GM18499 (cell line): ENCODE measurements at regions not wholly inside any gene's neighbourhood (a gene's known extent, or its start where the extent isn't known, plus 50 kb on each side); places are given as distances from the start of the nearest gene placed in this dataset.

ENCODE experiments used
- ATAC-seq: cut with Tn5 transposase; IDR thresholded peaks from one replicate; pipeline ENCODE4 v1.9.1; 2021; ENCODE audit warnings: moderate number of reproducible peaks; ENCODE audit not compliant: insufficient read depth, unreplicated experiment

GRCh38 chr13:62084728-62085127, 669.1 kb upstream of the PCDH20 start:
- no peak for ATAC-seq

DNA sequence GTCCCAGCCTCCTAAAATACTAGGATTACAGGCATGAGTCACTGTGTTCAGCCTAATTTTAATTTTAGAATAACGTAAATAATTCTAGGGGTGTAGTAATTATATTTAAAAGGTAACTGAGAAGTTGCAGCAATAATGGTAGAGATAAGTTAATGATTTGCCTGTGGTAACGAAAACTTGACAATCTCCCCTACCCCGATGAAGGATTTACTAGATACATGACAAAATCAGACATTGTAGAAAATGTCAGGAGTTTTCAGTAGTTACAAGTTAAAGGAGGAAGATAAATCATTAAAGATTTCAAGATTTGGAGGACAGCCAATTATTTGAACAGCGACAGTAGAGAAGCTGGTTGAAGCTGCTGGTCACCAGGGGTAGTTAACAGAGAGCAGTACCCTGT, 652.2 kb upstream of the PCDH20 start:
- ATAC-seq: no peak

- ATAC-seq: no peak
These were observed 649.4 kb upstream of the PCDH20 start for GRCh38 chr13:62065016-62065415.

DNA sequence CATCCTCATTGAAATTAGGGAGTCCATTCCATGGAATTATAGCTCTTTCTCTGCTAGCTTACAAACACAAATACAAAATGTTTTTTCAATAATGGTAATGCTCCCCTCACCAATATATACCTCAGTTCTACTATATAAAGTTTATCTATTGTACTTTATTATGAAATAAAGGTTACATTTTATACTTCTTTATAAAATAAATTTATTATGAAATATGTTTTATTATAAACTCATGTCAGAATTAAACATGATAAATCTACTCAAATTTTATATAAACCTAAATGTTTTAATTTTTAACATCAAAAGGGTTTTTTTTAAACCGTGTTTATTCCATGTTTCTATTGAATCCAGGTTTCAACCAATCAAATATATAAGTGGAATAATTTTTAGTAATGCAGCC, 646.1 kb upstream of the PCDH20 start:
- no peak for ATAC-seq

GRCh38 chr13:62060570-62060969, 644.9 kb upstream of the PCDH20 start:
- ATAC-seq: no peak

- ATAC-seq: no peak
These were observed 641.6 kb upstream of the PCDH20 start for GRCh38 chr13:62057286-62057685.

DNA sequence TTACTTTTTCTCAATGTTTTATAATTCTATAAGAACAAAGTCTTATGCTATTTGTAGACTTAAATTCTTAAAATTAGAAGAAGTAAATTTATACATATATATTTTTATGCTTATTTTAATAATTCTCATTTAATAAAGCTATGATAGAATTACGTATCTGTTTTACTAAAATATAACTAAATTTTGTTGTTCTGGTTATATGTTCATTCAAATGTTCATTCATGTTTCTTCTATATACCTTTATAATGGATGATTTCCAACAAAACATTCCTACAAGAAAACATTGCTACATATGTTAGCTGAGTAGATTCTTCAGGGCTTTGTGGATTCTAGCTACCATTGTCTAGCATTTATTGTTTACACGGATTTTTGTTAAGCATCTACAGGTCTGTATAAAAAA, 634.3 kb upstream of the PCDH20 start:
- ATAC-seq: no peak

DNA sequence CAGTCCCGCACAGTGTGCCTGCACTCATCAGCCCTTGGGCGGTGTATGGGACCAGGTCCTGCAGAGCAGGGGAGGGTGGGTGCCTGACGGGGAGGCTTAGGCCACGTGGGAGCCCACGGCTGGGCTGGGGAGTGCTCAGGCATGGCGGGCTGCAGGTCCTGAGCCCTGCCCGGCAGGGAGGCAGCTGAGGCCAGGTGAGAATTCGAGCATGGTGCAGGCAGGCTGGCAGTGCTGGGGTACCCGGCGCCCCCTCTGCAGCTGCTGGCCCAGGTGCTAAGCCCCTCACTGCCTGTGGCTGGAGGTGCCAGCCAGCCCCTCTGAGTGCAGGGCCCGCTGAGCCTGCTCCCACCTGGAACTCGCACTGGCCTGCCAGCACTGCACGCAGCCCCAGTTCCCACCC, 630.9 kb upstream of the PCDH20 start:
- no peak for ATAC-seq

GRCh38 chr13:62043600-62043999, 628.0 kb upstream of the PCDH20 start:
- ATAC-seq: no peak

DNA sequence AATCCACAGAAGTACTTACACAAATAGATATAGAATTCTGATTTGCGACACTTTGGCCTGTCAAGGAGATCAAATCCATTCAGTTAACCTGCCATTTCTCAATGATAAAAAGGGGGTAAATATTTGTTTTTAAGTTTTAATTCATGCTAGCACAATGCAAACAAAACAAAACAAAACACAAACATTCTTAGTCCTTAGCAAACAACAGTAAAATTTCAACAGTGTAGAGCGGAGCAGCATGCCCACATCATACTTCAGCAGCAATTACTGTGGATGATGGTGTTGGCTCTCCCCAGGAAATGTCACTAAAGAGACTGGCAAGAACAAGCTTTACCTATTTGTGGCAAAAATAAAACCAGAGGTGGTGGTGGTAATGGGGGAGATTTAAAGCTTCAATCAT, 625.2 kb upstream of the PCDH20 start:
- ATAC-seq: no peak

- no peak for ATAC-seq
These were observed 624.4 kb upstream of the PCDH20 start for GRCh38 chr13:62040078-62040477.

DNA sequence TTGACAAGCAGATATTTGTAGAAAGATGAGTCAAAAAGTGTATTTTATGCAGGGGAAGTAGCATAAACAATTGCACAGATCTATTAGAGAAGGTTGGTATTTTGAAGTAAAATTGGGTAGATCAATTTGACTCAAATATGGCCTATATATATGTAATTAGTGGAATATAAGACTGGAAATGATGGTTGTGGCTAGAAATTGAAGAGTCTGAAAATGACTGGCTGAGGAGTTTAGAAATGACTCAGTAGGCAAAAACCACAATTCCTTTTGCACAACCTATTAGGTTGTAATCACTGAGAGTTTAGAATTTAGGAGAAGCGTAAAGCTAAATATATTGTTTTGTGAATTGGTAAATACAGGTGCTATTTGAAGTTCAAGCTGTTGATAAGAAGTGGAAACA, 622.6 kb upstream of the PCDH20 start:
- no peak for ATAC-seq

GRCh38 chr13:62035981-62036380, 620.3 kb upstream of the PCDH20 start:
- no peak for ATAC-seq

DNA sequence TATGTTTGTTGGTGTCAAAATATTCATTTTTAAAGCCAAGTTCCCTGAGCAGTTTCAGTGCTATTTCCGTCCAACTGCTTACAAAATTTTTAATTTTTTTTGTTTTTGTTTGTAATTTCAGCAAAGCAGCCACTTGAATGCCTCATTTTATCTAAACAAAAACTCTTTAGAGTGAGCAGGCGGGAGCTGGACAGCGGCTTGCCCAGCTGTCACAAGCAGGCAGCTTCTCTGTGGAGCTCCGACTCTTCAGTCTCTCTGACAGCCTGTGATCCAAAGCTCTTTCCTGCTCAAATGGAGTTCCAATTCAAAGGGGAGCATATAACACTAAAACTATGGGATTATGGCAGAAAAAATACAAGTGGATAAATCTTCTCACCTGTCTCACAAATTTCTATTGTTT, 618.3 kb upstream of the PCDH20 start:
- no peak for ATAC-seq

GRCh38 chr13:62022369-62022768, 606.7 kb upstream of the PCDH20 start:
- no peak for ATAC-seq

DNA sequence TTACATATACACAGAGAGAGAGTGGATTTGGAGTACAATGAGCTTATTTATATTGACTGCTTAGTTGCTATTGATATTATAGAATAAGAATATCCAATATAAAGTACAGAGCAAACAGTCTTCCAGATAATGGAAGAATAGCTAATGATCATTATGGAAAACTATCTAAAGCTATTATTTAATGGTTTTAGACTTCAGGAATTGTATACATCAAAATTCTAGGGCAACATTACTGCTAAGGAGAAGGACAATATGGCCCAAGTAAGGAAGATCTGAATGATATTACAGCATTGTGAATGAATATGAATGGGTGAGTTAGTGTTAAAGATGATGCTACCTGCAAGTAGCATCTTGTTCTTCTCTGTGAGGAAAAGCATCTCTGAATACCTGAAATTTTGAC, 604.2 kb upstream of the PCDH20 start:
- no peak for ATAC-seq

- no peak for ATAC-seq
These were observed 598.6 kb upstream of the PCDH20 start for GRCh38 chr13:62014299-62014698.

- ATAC-seq: no peak
These were observed 587.8 kb upstream of the PCDH20 start for GRCh38 chr13:62003452-62003851.

- ATAC-seq: no peak
These were observed 578.5 kb upstream of the PCDH20 start for GRCh38 chr13:61994174-61994573.

DNA sequence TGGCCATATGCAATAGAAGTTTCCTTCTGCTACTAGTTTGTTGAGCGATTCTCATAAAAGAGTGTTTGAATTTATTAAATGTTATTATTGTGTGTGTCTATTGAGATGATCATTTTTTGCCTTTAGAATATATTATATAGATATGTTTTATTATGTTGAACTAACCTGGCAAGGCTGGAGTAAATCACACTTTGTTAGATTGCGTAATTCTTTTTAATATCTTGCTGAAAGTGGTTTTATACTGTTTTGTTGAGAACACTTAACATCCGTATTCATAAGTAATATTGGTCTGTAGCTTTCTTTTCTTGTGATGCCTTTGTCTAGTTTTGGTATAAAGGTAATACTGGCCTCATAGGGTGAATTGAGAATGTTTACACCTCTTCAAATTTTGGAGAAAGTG, 574.3 kb upstream of the PCDH20 start:
- ATAC-seq: no peak

DNA sequence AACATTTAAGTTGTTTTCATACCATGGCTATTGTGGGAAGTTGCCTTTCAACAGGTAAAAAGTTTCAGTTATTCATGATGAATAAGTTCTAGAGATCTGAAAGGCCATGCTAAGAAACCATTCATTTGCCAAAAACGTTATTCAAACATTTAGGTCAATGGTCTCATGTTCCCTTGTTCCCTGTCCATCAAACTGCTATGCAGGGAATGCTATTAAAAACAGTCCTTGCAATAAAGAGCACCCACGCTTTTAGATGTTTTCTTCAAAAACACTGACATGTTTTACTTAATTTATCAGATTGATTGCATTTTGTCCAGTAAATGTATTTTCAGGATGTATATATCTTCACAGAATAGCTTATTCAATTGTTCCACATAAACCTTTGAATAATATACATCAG, 573.2 kb upstream of the PCDH20 start:
- no peak for ATAC-seq

DNA sequence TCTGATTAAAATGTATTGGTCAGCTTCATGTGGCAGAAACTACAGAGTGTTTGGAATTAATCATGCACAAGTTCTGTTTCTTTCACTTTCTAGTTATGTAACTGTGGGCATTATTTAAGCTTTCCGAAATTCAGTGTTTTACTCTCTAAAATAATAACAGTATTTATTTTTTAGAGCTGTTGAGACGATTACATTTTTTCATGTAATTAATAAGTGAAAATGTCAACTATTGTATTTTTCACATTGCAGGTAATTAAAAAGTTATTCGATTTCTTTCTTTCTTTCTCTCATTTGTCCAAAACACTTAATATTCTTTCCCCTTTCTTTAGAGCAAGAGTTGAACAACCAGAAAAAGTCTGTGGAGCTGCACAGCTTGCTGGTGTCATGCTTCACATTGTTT, 559.4 kb upstream of the PCDH20 start:
- ATAC-seq: no peak

DNA sequence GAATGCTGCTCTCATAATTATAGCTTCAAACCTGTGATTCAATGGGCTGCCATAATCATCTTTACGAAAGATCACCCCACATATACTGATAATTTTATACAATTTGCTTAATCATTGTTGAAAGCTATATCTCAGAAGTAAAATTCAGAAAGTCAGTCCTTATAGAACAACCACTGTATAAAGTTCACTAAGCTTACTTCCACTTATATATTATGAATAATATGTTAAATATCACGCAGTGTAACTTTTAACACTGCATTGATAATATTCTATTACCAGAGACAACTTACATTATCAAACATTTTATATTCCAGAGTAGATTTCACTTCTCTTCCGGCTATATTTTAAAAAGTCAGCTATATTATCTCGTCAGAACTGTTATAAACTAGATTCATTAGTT, 550.1 kb upstream of the PCDH20 start:
- ATAC-seq: no peak
